H1 (cell line): ENCODE measurements at regions not wholly inside any gene's neighbourhood (a gene's known extent, or its start where the extent isn't known, plus 50 kb on each side); places are given as distances from the start of the nearest gene placed in this dataset.

Experiments
- CTCF ChIA-PET: fragments of 300-600 bp; sonication (Branson Sonifier 250); formaldehyde crosslinking; loops from one replicate; lab custom pipeline; 2021; ENCODE audit not compliant: partially characterized antibody; lab: Charles Lee
- POLR2A ChIA-PET: fragments of 300-600 bp; sonication (Branson Sonifier 250); formaldehyde crosslinking; loops from one replicate; lab custom pipeline; 2021; ENCODE audit warnings: inconsistent platforms; ENCODE audit not compliant: partially characterized antibody; lab: Charles Lee
- DNase-seq, 2 experiments: peaks; one replicate each; pipeline versions ENCODE4 v3.0.0 to v3.0.0-alpha.2; 2010 to 2022; ENCODE audit warnings: low spot score in 2 of 2, low read depth in 1 of 2, mixed read lengths in 1 of 2
- FAIRE-seq: peaks from 2 replicates; lab custom pipeline; 2011; peaks lifted over from hg19 to GRCh38; lab: Jason Lieb, UNC
- H2AFZ ChIP-seq: 2 replicates; pipeline ENCODE4 v1.8.1; 2012; ENCODE audit warnings: low read length, inconsistent platforms
- H2AK5ac ChIP-seq: 2 replicates; pipeline ENCODE4 v1.6.1; 2013; ENCODE audit warnings: low read depth, low read length
- H2BK120ac ChIP-seq: replicated peaks from 2 replicates; pipeline ENCODE3; 2013; ENCODE audit warnings: low read depth, low read length, inconsistent platforms
- H2BK12ac ChIP-seq: 2 replicates; pipeline ENCODE4 v1.6.1; 2013; ENCODE audit warnings: low read depth, low read length
- H2BK15ac ChIP-seq: 2 replicates; pipeline ENCODE4 v1.6.1; 2013; ENCODE audit warnings: low read length
- H2BK20ac ChIP-seq: 2 replicates; pipeline ENCODE4 v1.6.1; 2013; ENCODE audit warnings: low read length
- H2BK5ac ChIP-seq: 2 replicates; pipeline ENCODE4 v1.6.1; 2013; ENCODE audit warnings: low read depth, low read length
- H3K14ac ChIP-seq: 2 replicates; pipeline ENCODE4 v1.6.1; 2013; ENCODE audit warnings: inconsistent platforms; ENCODE audit not compliant: insufficient read length
- H3K18ac ChIP-seq: 2 replicates; pipeline ENCODE4 v1.6.1; 2013; ENCODE audit warnings: low read length; ENCODE audit errors: extremely low read depth
- H3K23ac ChIP-seq: 2 replicates; pipeline ENCODE4 v1.6.1; 2013; ENCODE audit warnings: inconsistent platforms; ENCODE audit not compliant: insufficient read length
- H3K23me2 ChIP-seq: 2 replicates; pipeline ENCODE4 v1.6.1; 2013; ENCODE audit warnings: low read depth, low read length
- H3K27ac ChIP-seq: 2 replicates; pipeline ENCODE4 v1.6.1; 2011; ENCODE audit warnings: low read depth, low read length, inconsistent platforms
- H3K27me3 ChIP-seq, 4 experiments: replicated peaks in 1 of 4; 1 replicate in 1 of 4; 2 replicates in 3 of 4; pipeline versions ENCODE4 v1.6.1 to v1.8.1; 2011 to 2013; ENCODE audit warnings: low read length in 3 of 4, mild to moderate bottlenecking in 3 of 4, inconsistent platforms in 2 of 4, mixed read lengths in 2 of 4, moderate library complexity in 1 of 4; ENCODE audit not compliant: control insufficient read depth in 3 of 4, insufficient read depth in 3 of 4; ENCODE audit errors: extremely low read depth in 1 of 4
- H3K36me3 ChIP-seq, 4 experiments: 2 replicates each; pipeline versions ENCODE4 v1.6.1 to v1.8.1; 2011 to 2013; ENCODE audit warnings: mild to moderate bottlenecking in 4 of 4, low read length in 3 of 4, moderate library complexity in 2 of 4, control low read depth in 1 of 4, inconsistent platforms in 1 of 4; ENCODE audit not compliant: insufficient read depth in 4 of 4, control insufficient read depth in 2 of 4
- H3K4ac ChIP-seq: replicated peaks from 2 replicates; pipeline ENCODE3; 2013; ENCODE audit warnings: low read length, low read depth, mixed read lengths, inconsistent platforms; ENCODE audit not compliant: insufficient read length
- H3K4me1 ChIP-seq, 4 experiments: replicated peaks in 1 of 4; 1 replicate in 1 of 4; 2 replicates in 3 of 4; pipeline versions ENCODE4 v1.6.1 to v1.8.1; 2011 to 2013; ENCODE audit warnings: low read length in 3 of 4, inconsistent platforms in 2 of 4, mixed read lengths in 1 of 4; ENCODE audit not compliant: insufficient read depth in 4 of 4, control insufficient read depth in 3 of 4
- H3K4me2 ChIP-seq, 2 experiments: 2 replicates each; pipeline versions ENCODE4 v1.6.1 to v1.8.1; 2011 to 2013; ENCODE audit warnings: low read depth in 2 of 2, low read length in 2 of 2, control low read depth in 1 of 2, inconsistent platforms in 1 of 2, mild to moderate bottlenecking in 1 of 2; ENCODE audit not compliant: insufficient read depth in 1 of 2
- H3K4me3 ChIP-seq, 4 experiments: fragments of 200-600, 300-600 bp in 1 of 4; sonication (generic), shearing (Covaris generic), sonication (Bioruptor Twin) in 1 of 4; 2 replicates each; pipeline versions ENCODE4 v1.5.1 to v1.8.1; 2011 to 2016; ENCODE audit warnings: low read length in 4 of 4, low read depth in 3 of 4, control low read depth in 2 of 4, inconsistent platforms in 2 of 4, mild to moderate bottlenecking in 2 of 4, mixed read lengths in 1 of 4, moderate library complexity in 1 of 4; ENCODE audit not compliant: insufficient read depth in 2 of 4; ENCODE audit errors: extremely low read depth in 1 of 4
- H3K56ac ChIP-seq: replicated peaks from 2 replicates; pipeline ENCODE3; 2013; ENCODE audit warnings: low read depth, mild to moderate bottlenecking, mixed read lengths, low read length, inconsistent platforms; ENCODE audit not compliant: insufficient read length
- H3K79me1 ChIP-seq: 2 replicates; pipeline ENCODE4 v1.6.1; 2013; ENCODE audit warnings: low read depth, low read length, control low read depth
- H3K79me2 ChIP-seq, 2 experiments: 2 replicates each; pipeline versions ENCODE4 v1.6.1 to v1.8.1; 2012 to 2013; ENCODE audit warnings: low read length in 2 of 2, mild to moderate bottlenecking in 2 of 2, inconsistent platforms in 1 of 2; ENCODE audit not compliant: insufficient read depth in 2 of 2, control insufficient read depth in 1 of 2
- H3K9ac ChIP-seq, 4 experiments: replicated peaks in 1 of 4; 1 replicate in 1 of 4; 2 replicates in 3 of 4; pipeline versions ENCODE4 v1.6.1 to v1.8.1; 2011 to 2013; ENCODE audit warnings: low read depth in 3 of 4, low read length in 3 of 4, control low read depth in 2 of 4, mild to moderate bottlenecking in 2 of 4, moderate library complexity in 2 of 4, inconsistent platforms in 1 of 4; ENCODE audit errors: extremely low read depth in 1 of 4
- H3K9me3 ChIP-seq, 2 experiments: 2 replicates each; pipeline versions ENCODE4 v1.6.1 to v1.8.1; 2012 to 2013; ENCODE audit warnings: mild to moderate bottlenecking in 2 of 2, moderate library complexity in 2 of 2, control low read depth in 1 of 2, inconsistent platforms in 1 of 2, low read depth in 1 of 2, low read length in 1 of 2, mixed read lengths in 1 of 2; ENCODE audit not compliant: insufficient read depth in 2 of 2
- H4K20me1 ChIP-seq, 2 experiments: replicated peaks in 1 of 2; 2 replicates each; pipeline versions ENCODE3 to v1.8.1; 2011 to 2013; ENCODE audit warnings: inconsistent platforms in 2 of 2, low read length in 2 of 2, mild to moderate bottlenecking in 1 of 2; ENCODE audit not compliant: insufficient read depth in 2 of 2, control insufficient read depth in 1 of 2
- H4K5ac ChIP-seq: 2 replicates; pipeline ENCODE4 v1.6.1; 2013; ENCODE audit warnings: low read length, low read depth, mixed read lengths, inconsistent platforms; ENCODE audit not compliant: insufficient read length
- H4K8ac ChIP-seq: 2 replicates; pipeline ENCODE4 v1.8.0; 2013; ENCODE audit warnings: mild to moderate bottlenecking, moderate library complexity, low read length, inconsistent platforms; ENCODE audit not compliant: insufficient read depth; ENCODE audit errors: extremely low read depth
- H4K91ac ChIP-seq: replicated peaks from 2 replicates; pipeline ENCODE3; 2013; ENCODE audit warnings: low read length, mixed read lengths, inconsistent platforms; ENCODE audit not compliant: insufficient read length
- CBX8 ChIP-seq: fragments of 300-800, 300-1000 bp; sonication (generic); IDR thresholded peaks from 2 replicates; pipeline ENCODE4 v1.7.1; 2016; ENCODE audit warnings: low read depth, low read length, borderline replicate concordance
- CHD1 ChIP-seq: IDR thresholded peaks from 2 replicates; pipeline ENCODE4 v1.6.1; 2012; ENCODE audit warnings: low read depth, low read length, improper control_type of control experiment
- CREB1 ChIP-seq: IDR thresholded peaks from 2 replicates; pipeline ENCODE4 v1.6.1; 2012; ENCODE audit warnings: inconsistent platforms
- EGR1 ChIP-seq: IDR thresholded peaks from 2 replicates; pipeline ENCODE4 v1.6.1; 2011; ENCODE audit warnings: low read depth, low read length, borderline replicate concordance
- GABPA ChIP-seq: IDR thresholded peaks from 2 replicates; pipeline ENCODE4 v1.6.1; 2011; ENCODE audit warnings: mild to moderate bottlenecking, low read length, moderate library complexity, borderline replicate concordance; ENCODE audit not compliant: insufficient read depth
- NANOG ChIP-seq: IDR thresholded peaks from 2 replicates; pipeline ENCODE4 v1.6.1; 2011; ENCODE audit warnings: low read length, low read depth, mild to moderate bottlenecking, inconsistent platforms; ENCODE audit not compliant: insufficient read depth, poor library complexity, severe bottlenecking
- POLR2A ChIP-seq, 2 experiments: IDR thresholded peaks; 1 replicate in 1 of 2; 2 replicates in 1 of 2; pipeline ENCODE4 v1.6.1; 2011; ENCODE audit warnings: low read depth in 2 of 2, low read length in 2 of 2, mild to moderate bottlenecking in 2 of 2; ENCODE audit errors: control extremely low read depth in 1 of 2
- POU5F1 ChIP-seq: IDR thresholded peaks from 2 replicates; pipeline ENCODE4 v1.6.1; 2011; ENCODE audit warnings: low read depth, mild to moderate bottlenecking, low read length, moderate library complexity
- RFX5 ChIP-seq: IDR thresholded peaks from 2 replicates; pipeline ENCODE4 v1.6.1; 2011; ENCODE audit warnings: low read depth, low read length, improper control_type of control experiment, borderline replicate concordance
- SIX5 ChIP-seq: IDR thresholded peaks from 2 replicates; pipeline ENCODE4 v1.6.1; 2011; ENCODE audit warnings: mild to moderate bottlenecking, low read depth, low read length
- TAF1 ChIP-seq: IDR thresholded peaks from 2 replicates; pipeline ENCODE4 v1.6.1; 2011; ENCODE audit warnings: mild to moderate bottlenecking, low read depth, low read length
- TCF12 ChIP-seq: IDR thresholded peaks from 2 replicates; pipeline ENCODE4 v1.6.1; 2011; ENCODE audit warnings: low read depth, mild to moderate bottlenecking, low read length
- TEAD4 ChIP-seq: IDR thresholded peaks from 2 replicates; pipeline ENCODE4 v1.6.1; 2012; ENCODE audit warnings: low read depth, low read length, inconsistent platforms, mixed read lengths
- WGBS, 2 experiments: shearing (Covaris generic) in 1 of 2; methylation state at CpG; one replicate each; pipeline versions ENCODE4 v1.1.6 to v1.1.7; 2013 to 2015; ENCODE audit warnings: low lambda C conversion rate in 2 of 2, mixed read lengths in 2 of 2, inconsistent platforms in 1 of 2, low coverage in 1 of 2, missing lambda C conversion rate in 1 of 2; ENCODE audit not compliant: insufficient replicate concordance in 2 of 2, insufficient coverage in 1 of 2, insufficient read length in 1 of 2; ENCODE audit errors: extremely low coverage in 1 of 2, missing lambda C conversion rate in 1 of 2; 5-methylcytosine and 5-hydroxymethylcytosine counted together
- TF ChIP-seq, protein P1 (sequence below), 3 experiments: IDR thresholded peaks; 1 replicate in 2 of 3; 2 replicates in 1 of 3; pipeline versions ENCODE4 v1.5.1 to v1.6.1; 2011; ENCODE audit warnings: low read length in 3 of 3, mild to moderate bottlenecking in 3 of 3, inconsistent platforms in 2 of 3, low read depth in 1 of 3, moderate library complexity in 1 of 3; ENCODE audit not compliant: insufficient read depth in 1 of 3; ENCODE audit errors: control extremely low read depth in 1 of 3

DNA sequence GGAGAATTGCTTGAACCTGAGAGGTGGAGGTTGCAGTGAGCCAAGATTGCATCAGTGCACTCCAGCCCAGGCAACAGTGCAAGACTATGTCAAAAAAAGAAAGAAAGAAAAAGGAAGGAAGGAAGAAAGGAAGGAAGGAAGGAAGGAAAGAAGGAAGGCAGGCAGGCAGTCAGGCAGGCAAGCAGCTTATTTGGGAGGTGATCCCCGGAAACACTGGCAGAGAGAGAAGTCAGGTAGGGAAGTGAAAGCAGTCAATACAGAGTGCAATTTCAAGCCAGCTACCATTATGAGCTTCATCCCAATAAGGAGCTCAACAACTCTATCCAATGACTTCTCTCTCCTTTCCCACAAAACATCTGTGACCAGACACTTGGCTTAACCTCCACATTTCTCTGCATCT lies 83.0 kb upstream of the TBC1D3K start:
- Histone ChIP-seq H2AK5ac (no peak overlapping the region), H4K20me1 (no peaks in the 10 kb centered on the region), H3K4ac (no peak overlapping the region), H3K27me3 (no peaks in the 10 kb centered on the region; a peak in 1 of 7 replicates), H3K4me2 (no peak overlapping the region), H3K79me1 (no peaks in the 10 kb centered on the region), H3K27ac (no peak overlapping the region), H3K14ac (no peak overlapping the region), H3K18ac (no peak overlapping the region), H2BK5ac (no peak overlapping the region), H2BK15ac (no peak overlapping the region), H3K9me3 (no peaks in the 10 kb centered on the region), H3K4me1 (no peaks in the 10 kb centered on the region; a peak in 2 of 7 replicates), H4K5ac (no peak overlapping the region), H3K79me2 (no peaks in the 10 kb centered on the region), H2BK120ac (no peak overlapping the region), H2BK20ac (no peak overlapping the region), H2AFZ (no peak overlapping the region), H3K36me3 (no peaks in the 10 kb centered on the region), H3K23ac (no peak overlapping the region), H4K91ac (no peak overlapping the region), H3K4me3 (no peak overlapping the region), H3K9ac (no peak overlapping the region), H4K8ac (no peak overlapping the region), H2BK12ac (no peak overlapping the region), H3K56ac (no peak overlapping the region), H3K23me2 (no peaks in the 10 kb centered on the region)
- 100% methylated on average over 1 of the region's 1 CpG; no CpG with 5 or more reads in 1 of the 2 experiments for WGBS, 2 experiments
- FAIRE-seq (no peak), DNase-seq (no peak)
- CTCF ChIA-PET, result interaction anchor here (0.6 to 1.1 kb wide), 3 partner anchors 121 to 311 kb away, joined by 3 to 5 read pairs (median 3); no protein-coding TSS in a partner anchor
- POLR2A ChIA-PET, result no interaction called here
- TF ChIP-seq NANOG, result no peak
- TF ChIP-seq POU5F1, result no peak
- no peak for TF ChIP-seq TEAD4
- TF ChIP-seq SIX5, result no peak
- TF ChIP-seq POLR2A (IDR thresholded peaks at IDR 0.05; ENCODE audit: control extremely low read depth in 1 of 2, low read depth in 2 of 2, low read length in 2 of 2), result no peak
- no peak for TF ChIP-seq CBX8
- no peak for TF ChIP-seq CHD1
- TF ChIP-seq GABPA, result no peak
- no peak for TF ChIP-seq EGR1
- TF ChIP-seq RFX5, result no peak
- TF ChIP-seq CREB1, result no peak
- TF ChIP-seq TCF12, result no peak
- no peak for TF ChIP-seq TAF1
- TF ChIP-seq, protein P1, sequence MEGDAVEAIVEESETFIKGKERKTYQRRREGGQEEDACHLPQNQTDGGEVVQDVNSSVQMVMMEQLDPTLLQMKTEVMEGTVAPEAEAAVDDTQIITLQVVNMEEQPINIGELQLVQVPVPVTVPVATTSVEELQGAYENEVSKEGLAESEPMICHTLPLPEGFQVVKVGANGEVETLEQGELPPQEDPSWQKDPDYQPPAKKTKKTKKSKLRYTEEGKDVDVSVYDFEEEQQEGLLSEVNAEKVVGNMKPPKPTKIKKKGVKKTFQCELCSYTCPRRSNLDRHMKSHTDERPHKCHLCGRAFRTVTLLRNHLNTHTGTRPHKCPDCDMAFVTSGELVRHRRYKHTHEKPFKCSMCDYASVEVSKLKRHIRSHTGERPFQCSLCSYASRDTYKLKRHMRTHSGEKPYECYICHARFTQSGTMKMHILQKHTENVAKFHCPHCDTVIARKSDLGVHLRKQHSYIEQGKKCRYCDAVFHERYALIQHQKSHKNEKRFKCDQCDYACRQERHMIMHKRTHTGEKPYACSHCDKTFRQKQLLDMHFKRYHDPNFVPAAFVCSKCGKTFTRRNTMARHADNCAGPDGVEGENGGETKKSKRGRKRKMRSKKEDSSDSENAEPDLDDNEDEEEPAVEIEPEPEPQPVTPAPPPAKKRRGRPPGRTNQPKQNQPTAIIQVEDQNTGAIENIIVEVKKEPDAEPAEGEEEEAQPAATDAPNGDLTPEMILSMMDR (IDR thresholded peaks at IDR 0.05; ENCODE audit: control extremely low read depth in 1 of 3, insufficient read depth in 1 of 3, low read depth in 1 of 3, low read length in 3 of 3), result no peak
